Tibial nerve (tissue), 4 donors: ENCODE measurements at regions not wholly inside any gene's neighbourhood (a gene's known extent, or its start where the extent isn't known, plus 50 kb on each side); places are given as distances from the start of the nearest gene placed in this dataset.

ENCODE experiments used
- DNase-seq, 2 donors: peaks; one replicate each; pipeline ENCODE4 v3.0.0-alpha.2; 2019; ENCODE audit warnings: low spot score in 2 of 2
- H3K27ac ChIP-seq, 4 donors: fragments of 200-600 bp; sonication (generic) in 3 of 4; one replicate each; pipeline ENCODE4 v1.5.1; 2017 to 2019; ENCODE audit warnings: mild to moderate bottlenecking in 1 of 4
- H3K27me3 ChIP-seq, 2 donors: fragments of 200-600 bp; sonication (generic) in 1 of 2; one replicate each; pipeline versions ENCODE4 v1.5.1 to v1.6.0; 2017 to 2019
- H3K36me3 ChIP-seq, 3 donors: fragments of 200-600 bp; sonication (generic); one replicate each; pipeline ENCODE4 v1.5.1; 2018 to 2019
- H3K4me1 ChIP-seq, 4 donors: fragments of 200-600 bp; sonication (generic) in 3 of 4; one replicate each; pipeline ENCODE4 v1.5.1; 2017 to 2019
- H3K4me3 ChIP-seq, 4 donors: fragments of 200-600 bp; sonication (generic) in 3 of 4; one replicate each; pipeline ENCODE4 v1.5.1; 2017 to 2019; ENCODE audit warnings: mild to moderate bottlenecking in 1 of 4, moderate library complexity in 1 of 4
- H3K9me3 ChIP-seq, 4 donors: fragments of 200-600 bp; sonication (generic) in 3 of 4; one replicate each; pipeline ENCODE4 v1.5.1; 2017 to 2019
- CTCF ChIP-seq, 5 experiments: fragments of 200-600 bp in 3 of 5; fragments of 450-650 bp in 2 of 5; sonication (generic) in 3 of 5; IDR thresholded peaks; one replicate each; pipeline ENCODE4 v1.5.1; 2016 to 2019; ENCODE audit warnings: antibody characterized with exemption in 5 of 5, mild to moderate bottlenecking in 3 of 5, moderate library complexity in 2 of 5
- EP300 ChIP-seq, 2 donors: sonication (generic); formaldehyde crosslinking; IDR thresholded peaks; one replicate each; pipeline ENCODE4 v1.6.1; 2017; ENCODE audit warnings: antibody characterized with exemption in 2 of 2, mild to moderate bottlenecking in 1 of 2
- POLR2A ChIP-seq, 2 donors: fragments of 450-650 bp; IDR thresholded peaks; one replicate each; pipeline ENCODE4 v1.6.1; 2017; ENCODE audit warnings: antibody characterized with exemption in 2 of 2, mild to moderate bottlenecking in 2 of 2, moderate library complexity in 2 of 2
- WGBS, 2 donors: methylation state at CpG; one replicate each; pipeline ENCODE4 v1.1.5; 2018; 5-methylcytosine and 5-hydroxymethylcytosine counted together

GRCh38 chr7:21317966-21318915, 109.6 kb upstream of the SP4 start:
- Histone ChIP-seq H3K4me3 (no peak overlapping the region), H3K27ac (no peak overlapping the region), H3K9me3 (peaks cover 0 to 2% (median 0%) of the 10 kb centered on the region in 4 donors), H3K27me3 (no peaks in the 10 kb centered on the region), H3K36me3 (no peaks in the 10 kb centered on the region), H3K4me1 (no peaks in the 10 kb centered on the region)
- no peak for DNase-seq
- TF ChIP-seq POLR2A (IDR thresholded peaks at IDR 0.05) = no peak
- no peak for TF ChIP-seq CTCF (IDR thresholded peaks at IDR 0.05)
- TF ChIP-seq EP300 (IDR thresholded peaks at IDR 0.05) = no peak
- 49 to 59% methylated on average over 6 of the region's 6 CpGs for WGBS, 2 donors

GRCh38 chr7:21318916-21319270, 109.0 kb upstream of the SP4 start:
- DNase-seq = no peak
- H3K36me3 ChIP-seq = no peaks in the 10 kb centered on the region
- H3K27me3 ChIP-seq = no peaks in the 10 kb centered on the region
- no peak for TF ChIP-seq CTCF (IDR thresholded peaks at IDR 0.05)
- no peak for TF ChIP-seq POLR2A (IDR thresholded peaks at IDR 0.05)
- no peak for TF ChIP-seq EP300 (IDR thresholded peaks at IDR 0.05)
- WGBS, 2 donors = 73 to 84% methylated on average over 1 of the region's 1 CpG
- H3K4me3 ChIP-seq = no peak overlapping the region
- no peak overlapping the region for H3K27ac ChIP-seq
- no peaks in the 10 kb centered on the region for H3K9me3 ChIP-seq
- H3K4me1 ChIP-seq = no peaks in the 10 kb centered on the region

- Histone ChIP-seq H3K4me1 (no peaks in the 10 kb centered on the region), H3K9me3 (no peaks in the 10 kb centered on the region), H3K27me3 (no peaks in the 10 kb centered on the region), H3K36me3 (no peaks in the 10 kb centered on the region), H3K27ac (no peak overlapping the region), H3K4me3 (no peak overlapping the region)
- DNase-seq = no peak
- TF ChIP-seq EP300 (IDR thresholded peaks at IDR 0.05) = no peak
- TF ChIP-seq CTCF (IDR thresholded peaks at IDR 0.05) = no peak
- TF ChIP-seq POLR2A (IDR thresholded peaks at IDR 0.05) = no peak
Observed at GRCh38 chr7:21326241-21326640, 101.6 kb upstream of the SP4 start.

- no peak for DNase-seq
- 23 to 28% methylated on average over 3 of the region's 3 CpGs for WGBS, 2 donors
- Histone ChIP-seq H3K9me3 (no peaks in the 10 kb centered on the region), H3K4me3 (no peak overlapping the region), H3K27ac (no peak overlapping the region), H3K4me1 (no peaks in the 10 kb centered on the region), H3K36me3 (no peaks in the 10 kb centered on the region), H3K27me3 (no peaks in the 10 kb centered on the region)
- TF ChIP-seq CTCF (IDR thresholded peaks at IDR 0.05) (no peak), POLR2A (IDR thresholded peaks at IDR 0.05) (no peak), EP300 (IDR thresholded peaks at IDR 0.05) (no peak)
Observed at GRCh38 chr7:21326921-21327320, 101.0 kb upstream of the SP4 start.
